HEK293 (cell line): ENCODE measurements at regions not wholly inside any gene's neighbourhood (a gene's known extent, or its start where the extent isn't known, plus 50 kb on each side); places are given as distances from the start of the nearest gene placed in this dataset.

Source experiments
- CTCF ChIP-seq: fragments of 450-650 bp; formaldehyde crosslinking; IDR thresholded peaks from 2 replicates; pipeline ENCODE4 v1.5.1; 2016; ENCODE audit warnings: missing biosample characterization, missing genetic modification characterization
- ELK4 ChIP-seq: IDR thresholded peaks from 2 replicates; pipeline ENCODE4 v1.6.1; 2011; ENCODE audit warnings: mild to moderate bottlenecking, low read depth, low read length, borderline replicate concordance
- KLF17 ChIP-seq: fragments of 450-650 bp; formaldehyde crosslinking; IDR thresholded peaks from 2 replicates; pipeline ENCODE4 v1.5.1; 2016; ENCODE audit warnings: missing biosample characterization, missing genetic modification characterization
- REST ChIP-seq: fragments of 450-650 bp; formaldehyde crosslinking; IDR thresholded peaks from 2 replicates; pipeline ENCODE4 v1.5.1; 2016; ENCODE audit warnings: missing biosample characterization, missing genetic modification characterization
- TSHZ1 ChIP-seq: fragments of 450-650 bp; formaldehyde crosslinking; IDR thresholded peaks from 2 replicates; pipeline ENCODE4 v1.5.1; 2016; ENCODE audit warnings: missing biosample characterization, missing genetic modification characterization, borderline replicate concordance
- ZBTB21 ChIP-seq: fragments of 450-650 bp; formaldehyde crosslinking; IDR thresholded peaks from 2 replicates; pipeline ENCODE4 v1.5.1; 2017; ENCODE audit warnings: missing biosample characterization, missing genetic modification characterization
- ZNF133 ChIP-seq: fragments of 450-650 bp; formaldehyde crosslinking; IDR thresholded peaks from 2 replicates; pipeline ENCODE4 v1.5.1; 2016; ENCODE audit warnings: missing biosample characterization, missing genetic modification characterization
- ZNF146 ChIP-seq: fragments of 450-650 bp; formaldehyde crosslinking; IDR thresholded peaks from 2 replicates; pipeline ENCODE4 v1.5.1; 2016; ENCODE audit warnings: missing biosample characterization, missing genetic modification characterization
- ZNF239 ChIP-seq: fragments of 450-650 bp; formaldehyde crosslinking; IDR thresholded peaks from 2 replicates; pipeline ENCODE4 v1.5.1; 2016; ENCODE audit warnings: missing biosample characterization, missing genetic modification characterization
- ZNF311 ChIP-seq: fragments of 450-650 bp; formaldehyde crosslinking; IDR thresholded peaks from 2 replicates; pipeline ENCODE4 v1.5.1; 2017; ENCODE audit warnings: missing biosample characterization, missing genetic modification characterization, borderline replicate concordance
- ZNF580 ChIP-seq: fragments of 450-650 bp; formaldehyde crosslinking; IDR thresholded peaks from 2 replicates; pipeline ENCODE4 v1.5.1; 2016; ENCODE audit warnings: missing biosample characterization, missing genetic modification characterization
- ZNF704 ChIP-seq: fragments of 450-650 bp; formaldehyde crosslinking; IDR thresholded peaks from 2 replicates; pipeline ENCODE4 v1.5.1; 2016; ENCODE audit warnings: missing biosample characterization, missing genetic modification characterization
- ZNF776 ChIP-seq: fragments of 450-650 bp; formaldehyde crosslinking; IDR thresholded peaks from 2 replicates; pipeline ENCODE4 v1.5.0; 2017; ENCODE audit warnings: missing biosample characterization, missing genetic modification characterization, borderline replicate concordance
- ZSCAN16 ChIP-seq: fragments of 450-650 bp; formaldehyde crosslinking; IDR thresholded peaks from 2 replicates; pipeline ENCODE4 v1.5.1; 2016; ENCODE audit warnings: missing biosample characterization, missing genetic modification characterization

GRCh38 chr4:112901962-112902411 is 147.5 kb upstream of the ANK2 start:
- TF ChIP-seq KLF17 (no peak), ZNF704 (tag by site-specific recombination) (no peak), ELK4 (no peak), ZNF580 (no peak), ZNF311 (tag by site-specific recombination) (no peak), ZSCAN16 (tag by site-specific recombination) (no peak), REST (tag by site-specific recombination) (no peak), CTCF (tag by site-specific recombination) (no peak), ZNF146 (no peak), ZBTB21 (tag by site-specific recombination) (no peak), ZNF133 (tag by site-specific recombination) (no peak), ZNF239 (tag by site-specific recombination) (no peak), ZNF776 (no peak), TSHZ1 (tag by site-specific recombination) (no peak)
